ENCODE measurements at regions not wholly inside any gene's neighbourhood (a gene's known extent, or its start where the extent isn't known, plus 50 kb on each side); places are given as distances from the start of the nearest gene placed in this dataset.
"Not testable (repeated sequence)": the region's sequence is repeated elsewhere in the genome, so short reads cannot be mapped to it uniquely, and the experiment has no call there.

DNA sequence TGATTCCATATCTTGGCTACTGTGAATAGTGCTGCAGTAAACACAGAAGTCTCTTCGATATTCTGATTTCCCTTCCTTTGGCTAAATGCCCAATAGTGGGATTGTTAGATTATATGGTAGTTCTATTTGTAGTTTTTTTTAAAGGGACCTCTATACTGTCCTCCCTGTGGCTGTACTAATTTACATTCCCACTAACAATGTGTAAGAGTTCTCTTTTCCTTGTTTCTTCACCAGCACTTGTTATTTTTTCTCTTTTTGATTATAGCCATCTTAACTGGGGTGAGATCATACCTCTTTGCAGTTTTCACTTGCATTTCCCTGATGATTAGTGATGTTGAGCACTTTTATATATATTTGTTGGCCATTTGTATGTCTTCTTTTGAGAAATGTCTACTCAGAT, 102.0 kb downstream of the CARTPT start:
- DNase-seq (ENCODE audit: low read depth in 2 of 2, low spot score in 1 of 2) = no peak

GRCh38 chr5:71822065-71822464, 103.0 kb downstream of the CARTPT start:
- not testable (repeated sequence) for DNase-seq (ENCODE audit: low read depth in 2 of 2, low spot score in 1 of 2)

- DNase-seq (ENCODE audit: low read depth in 2 of 2, low spot score in 1 of 2) = no peak
Measured at GRCh38 chr5:71825992-71826391, 106.9 kb downstream of the CARTPT start.

DNA sequence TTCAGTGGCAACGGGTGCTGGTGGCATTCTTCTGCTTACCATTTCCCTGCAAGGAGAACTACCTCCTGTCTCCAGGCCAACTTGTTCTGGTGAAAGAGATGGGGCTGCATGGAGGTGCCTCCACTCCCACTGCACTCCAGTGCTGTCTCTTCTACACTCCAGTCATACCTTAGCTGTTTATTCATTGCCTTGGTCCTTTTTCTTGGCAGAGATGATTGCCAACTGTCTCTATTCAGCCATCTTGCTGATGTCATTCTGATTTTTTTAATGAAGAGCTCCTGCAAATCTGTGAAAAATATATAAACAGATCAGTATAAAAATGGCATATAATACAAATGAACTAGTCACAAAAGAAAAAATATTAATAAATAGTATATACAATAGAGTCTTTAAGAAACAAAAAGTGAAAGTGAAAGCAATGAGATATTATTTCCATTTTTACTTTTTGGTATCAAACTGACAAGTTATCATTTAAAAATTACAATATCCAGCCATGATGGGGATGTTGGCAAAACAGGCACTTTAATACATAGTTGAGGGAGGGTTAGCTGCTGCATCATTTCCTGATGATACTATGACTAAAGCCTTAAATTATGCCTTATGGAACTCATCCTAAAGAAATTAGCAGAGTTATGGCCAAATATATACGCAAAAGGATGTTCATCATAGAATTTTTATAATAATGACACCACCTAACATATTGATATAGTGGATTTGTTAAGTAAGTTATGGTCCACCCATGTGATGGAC, 109.4 kb downstream of the CARTPT start:
- DNase-seq (ENCODE audit: low read depth in 2 of 2, low spot score in 1 of 2) = no peak

DNA sequence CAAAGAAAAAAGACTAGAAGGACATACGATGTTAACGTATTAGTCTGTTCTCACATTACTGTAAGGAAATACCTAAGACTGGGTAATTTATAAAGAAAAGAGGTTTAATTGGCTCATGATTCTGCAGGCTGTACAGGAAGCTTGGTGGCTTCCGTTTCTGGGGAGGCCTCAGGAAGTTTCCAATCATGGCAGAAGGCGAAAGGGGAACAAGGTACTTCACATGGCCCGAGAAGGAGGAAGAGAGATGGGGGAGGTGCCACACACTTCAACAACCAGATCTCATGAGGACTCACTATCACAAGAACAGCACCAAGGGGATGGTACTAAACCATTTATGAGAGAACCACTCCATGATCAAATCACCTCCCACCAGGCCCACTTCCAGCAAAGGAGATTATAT, 110.1 kb downstream of the CARTPT start:
- no peak for DNase-seq (ENCODE audit: low read depth in 2 of 2, low spot score in 1 of 2)

DNA sequence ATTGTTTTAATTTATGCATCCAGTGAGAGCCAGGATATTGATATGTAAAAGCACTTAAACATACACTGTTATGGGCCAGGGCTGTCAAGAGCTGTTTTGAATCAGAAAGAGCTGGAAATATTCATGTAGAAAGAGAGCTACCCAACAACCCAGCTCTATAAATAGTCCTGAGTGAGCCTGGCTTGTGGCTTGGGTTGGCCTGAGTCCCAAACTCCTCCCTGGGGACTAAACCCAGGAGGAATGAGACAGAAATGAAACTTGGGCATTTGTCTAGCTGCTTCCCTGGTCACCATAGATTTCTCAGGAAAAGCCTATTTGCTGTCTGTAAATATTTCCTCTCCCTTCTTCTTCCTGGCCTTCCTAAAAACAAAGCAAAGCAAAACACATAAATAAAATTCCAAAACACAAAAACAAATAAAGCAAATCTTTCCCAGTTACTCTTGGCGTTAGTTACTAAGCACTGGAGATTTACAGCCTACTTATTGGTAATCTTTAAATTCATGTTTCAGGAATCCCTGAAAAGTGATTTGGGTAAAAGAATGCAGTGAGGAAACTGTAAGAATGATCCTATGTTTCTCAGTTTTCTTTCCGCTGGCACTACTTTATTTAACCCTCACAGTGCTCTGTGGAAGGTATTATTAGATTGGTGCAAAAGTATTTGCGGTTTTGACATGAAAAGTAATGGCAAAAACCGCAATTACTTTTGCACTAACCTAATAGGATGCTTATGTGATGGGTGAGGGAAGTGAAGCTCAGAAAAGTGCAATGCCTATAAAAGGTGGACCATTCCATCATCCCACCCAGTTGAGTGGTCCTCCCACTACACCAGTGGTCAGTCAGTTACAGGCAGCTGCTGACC, 111.8 kb downstream of the CARTPT start:
- no peak for DNase-seq (ENCODE audit: low read depth in 2 of 2, low spot score in 1 of 2)

DNA sequence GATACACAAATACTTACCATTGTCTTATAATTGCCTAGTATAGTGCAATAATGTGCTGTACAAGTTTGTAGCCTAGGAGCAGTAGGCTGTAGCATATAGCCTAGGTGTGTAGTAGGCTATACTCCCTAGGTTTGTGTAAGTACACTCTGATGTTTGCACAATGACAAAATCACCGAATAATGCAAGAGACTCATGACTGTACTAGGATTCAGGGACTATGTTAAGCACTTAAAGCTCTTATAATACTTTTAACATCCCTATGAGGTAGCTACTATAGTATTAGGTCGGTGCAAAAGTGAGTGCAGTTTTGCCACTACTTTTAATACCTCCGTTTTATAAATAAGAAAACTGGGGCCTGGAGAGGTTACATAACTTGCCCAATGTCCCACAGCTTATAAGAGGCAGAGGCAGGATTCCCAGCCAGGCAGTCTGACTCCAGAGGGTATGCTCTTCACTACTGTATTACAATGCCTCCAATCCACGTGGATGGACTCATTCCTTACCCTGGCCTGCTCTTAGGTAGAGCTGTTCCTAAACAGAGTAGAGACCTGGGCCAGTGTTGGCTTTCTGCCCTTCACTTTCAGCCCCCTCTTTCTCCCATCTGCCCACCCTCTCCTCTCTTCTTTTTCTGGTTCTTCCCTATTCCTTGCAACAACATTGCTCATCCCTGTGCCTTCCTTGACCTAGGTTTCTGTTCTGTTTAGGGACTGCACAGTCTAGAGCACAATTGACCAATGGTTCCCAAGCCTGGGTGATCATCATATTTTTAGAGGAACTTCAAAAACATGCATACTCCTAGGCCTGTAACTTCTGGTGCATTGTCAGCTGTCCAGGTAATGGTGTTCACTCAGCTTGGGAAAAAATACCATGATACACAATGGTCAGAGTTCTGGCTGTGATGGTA, 114.0 kb downstream of the CARTPT start:
- DNase-seq (ENCODE audit: low read depth in 2 of 2, low spot score in 1 of 2) = no peak

- no peak for DNase-seq (ENCODE audit: low read depth in 2 of 2, low spot score in 1 of 2)
Measured at GRCh38 chr5:71834601-71835000, 115.5 kb downstream of the CARTPT start.

DNA sequence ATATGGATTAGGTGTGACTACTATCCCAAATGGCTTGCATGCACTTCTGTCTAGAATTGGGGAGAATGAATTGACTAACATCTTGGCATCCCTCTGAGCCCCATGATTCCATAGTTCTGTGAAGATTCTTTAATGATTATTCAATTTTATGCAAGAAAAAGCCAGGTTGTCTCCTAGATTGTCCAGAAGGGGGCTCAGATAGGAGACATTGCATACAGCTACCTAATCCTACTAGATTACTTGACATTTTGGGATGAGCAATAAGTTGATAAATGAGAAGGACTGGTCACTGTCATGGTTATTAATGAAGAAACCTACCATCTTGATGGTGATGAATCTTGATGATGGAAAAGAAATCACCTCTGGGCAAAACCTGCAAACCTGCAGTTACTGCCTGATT, 117.0 kb downstream of the CARTPT start:
- no peak for DNase-seq (ENCODE audit: low read depth in 2 of 2, low spot score in 1 of 2)

GRCh38 chr5:71836559-71837112, 117.6 kb downstream of the CARTPT start:
- DNase-seq (ENCODE audit: low read depth in 2 of 2, low spot score in 1 of 2) = no peak

DNA sequence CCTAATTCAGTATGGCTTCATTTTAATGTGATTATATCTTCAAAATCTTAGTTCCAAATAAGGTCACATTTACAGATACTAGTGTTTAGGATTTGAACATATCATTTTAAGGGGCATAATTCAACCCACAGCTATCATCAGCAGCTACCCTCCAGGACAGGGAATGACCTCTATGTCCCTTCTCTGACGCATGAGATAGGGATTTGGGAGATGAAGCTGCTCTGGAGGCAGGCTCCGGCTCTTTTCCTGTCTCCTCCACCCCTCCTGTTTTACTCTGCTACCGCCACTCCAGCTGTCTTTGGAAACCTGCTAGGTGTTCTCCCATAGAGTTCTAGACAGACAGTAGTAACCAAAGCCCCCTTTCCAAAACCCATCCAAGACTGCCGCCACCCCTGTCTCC, 119.2 kb downstream of the CARTPT start:
- no peak for DNase-seq (ENCODE audit: low read depth in 2 of 2, low spot score in 1 of 2)

GRCh38 chr5:71839096-71839884, 120.2 kb downstream of the CARTPT start:
- DNase-seq (ENCODE audit: low read depth in 2 of 2, low spot score in 1 of 2) = no peak

- no peak for DNase-seq (ENCODE audit: low read depth in 2 of 2, low spot score in 1 of 2)
Measured at GRCh38 chr5:71841107-71841506, 122.0 kb downstream of the CARTPT start.

GRCh38 chr5:71843111-71843510, 124.0 kb downstream of the CARTPT start:
- DNase-seq (ENCODE audit: low read depth in 2 of 2, low spot score in 1 of 2) = no peak

GRCh38 chr5:71844862-71845261, 125.8 kb downstream of the CARTPT start:
- DNase-seq (ENCODE audit: low read depth in 2 of 2, low spot score in 1 of 2) = no peak

DNA sequence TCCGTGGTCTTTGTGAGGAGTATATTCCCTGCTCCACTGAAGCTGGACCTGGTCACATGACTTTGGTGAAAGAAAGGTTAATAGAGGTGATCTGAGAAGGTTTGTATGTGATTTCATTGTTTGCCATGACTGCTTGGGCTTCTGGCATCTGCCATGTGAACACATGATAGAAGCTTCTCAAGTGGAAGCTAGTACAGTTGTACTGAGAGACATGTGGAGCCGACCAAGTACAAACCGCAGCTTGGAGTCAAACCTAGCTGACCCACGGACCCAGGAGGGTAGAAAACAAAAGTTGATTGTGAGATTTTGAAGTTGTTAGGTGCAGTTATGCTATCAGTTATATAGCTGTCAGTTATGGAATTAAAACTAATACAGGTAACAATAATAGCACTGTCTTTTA, 140.4 kb downstream of the CARTPT start:
- DNase-seq (ENCODE audit: low read depth in 2 of 2, low spot score in 1 of 2) = no peak

- DNase-seq (ENCODE audit: low read depth in 2 of 2, low spot score in 1 of 2) = no peak
Measured at GRCh38 chr5:71860048-71860447, 141.0 kb downstream of the CARTPT start.

DNA sequence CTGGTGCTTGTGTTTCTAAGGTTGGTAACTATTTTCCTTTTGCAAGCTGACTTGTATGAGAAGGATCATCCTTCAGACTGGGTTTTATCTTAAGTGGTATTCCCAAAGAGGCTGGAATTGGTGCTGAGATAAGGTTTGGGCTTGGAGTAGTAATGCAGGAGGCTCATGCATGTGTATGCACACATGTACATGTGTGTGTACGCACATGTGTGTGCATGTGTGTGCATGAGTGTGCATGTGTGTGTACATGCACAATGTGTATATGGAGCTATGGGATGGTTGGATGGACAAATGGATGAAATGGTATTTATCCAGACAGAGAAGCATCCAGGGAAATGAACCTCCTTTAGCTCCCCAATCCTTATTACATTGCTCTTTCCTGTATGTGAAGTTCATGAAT, 142.6 kb downstream of the CARTPT start:
- no peak for DNase-seq (ENCODE audit: low read depth in 2 of 2, low spot score in 1 of 2)

DNA sequence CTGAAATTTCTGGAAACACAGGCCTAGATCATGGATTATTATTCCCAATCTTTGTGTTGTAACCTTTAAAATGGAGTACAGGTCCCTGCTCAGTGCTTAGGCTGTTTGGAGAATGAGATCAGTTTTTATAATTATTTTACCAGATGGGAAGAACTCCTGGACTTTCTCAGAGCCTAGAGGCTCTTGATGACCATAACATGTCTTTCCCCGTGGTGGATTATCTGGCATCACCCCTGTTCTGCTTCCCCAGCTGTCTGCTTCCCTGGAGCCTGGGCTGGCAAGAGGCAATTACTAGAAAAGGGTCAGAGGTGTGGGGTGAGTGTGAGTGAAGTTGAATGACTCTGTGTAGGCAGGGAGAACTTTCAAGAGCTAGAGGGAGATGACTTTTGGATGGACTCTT, 143.0 kb downstream of the CARTPT start:
- DNase-seq (ENCODE audit: low read depth in 2 of 2, low spot score in 1 of 2) = no peak

DNA sequence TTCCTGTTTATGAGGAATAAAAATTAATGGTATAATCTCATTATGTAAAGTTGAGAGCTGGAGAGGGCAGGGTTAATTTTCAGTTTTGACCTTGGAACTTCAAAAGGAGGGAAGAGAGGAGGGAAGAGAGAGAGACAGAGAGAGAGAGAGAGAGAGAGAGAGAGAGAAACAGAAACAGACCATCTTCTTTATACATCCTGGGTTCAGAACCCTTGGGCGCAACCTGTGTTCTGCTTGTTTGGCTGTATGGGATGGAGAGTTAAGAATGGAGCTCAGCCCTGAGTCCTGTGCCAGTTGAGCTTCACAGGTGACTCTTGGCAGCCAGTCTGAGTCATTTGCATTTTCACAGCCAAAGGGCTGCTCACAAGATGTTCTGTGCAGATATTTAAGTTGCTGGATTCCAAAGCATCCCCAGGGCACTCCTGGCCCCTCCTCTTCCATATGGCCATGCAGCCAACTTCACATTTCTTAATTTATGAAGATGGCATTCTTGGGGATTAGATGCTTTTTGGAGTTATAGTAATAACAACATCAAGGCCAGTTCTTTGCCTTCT, 143.5 kb downstream of the CARTPT start:
- DNase-seq (ENCODE audit: low read depth in 2 of 2, low spot score in 1 of 2) = no peak

All from stimulated activated CD8-positive, alpha-beta memory T cell treated with anti-CD3 and anti-CD28 coated beads, Interleukin-4, amount 100 ng/mL, for 4 hours (primary cell).